ENCODE measurements at regions not wholly inside any gene's neighbourhood (a gene's known extent, or its start where the extent isn't known, plus 50 kb on each side); places are given as distances from the start of the nearest gene placed in this dataset.

DNA sequence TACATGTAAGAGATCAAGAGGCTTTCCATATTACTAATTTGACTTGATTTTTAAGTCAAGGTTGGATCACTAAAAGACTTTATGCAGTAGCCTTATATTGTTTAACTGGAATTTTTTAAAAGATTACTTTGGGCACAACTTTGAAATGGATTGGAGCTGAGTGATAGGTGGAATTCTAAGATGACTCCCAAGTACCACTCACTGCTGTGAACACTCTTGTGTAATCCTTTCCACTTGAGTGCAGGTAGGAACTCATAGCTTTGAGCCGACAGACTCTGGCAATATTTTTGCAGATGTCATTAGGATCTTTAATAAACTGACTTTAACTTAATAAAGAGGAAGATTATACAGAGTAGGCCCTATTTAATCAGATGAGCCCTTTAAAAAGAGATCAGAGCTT is 831.1 kb upstream of the NCAM2 start:
- TF ChIP-seq, protein P1, sequence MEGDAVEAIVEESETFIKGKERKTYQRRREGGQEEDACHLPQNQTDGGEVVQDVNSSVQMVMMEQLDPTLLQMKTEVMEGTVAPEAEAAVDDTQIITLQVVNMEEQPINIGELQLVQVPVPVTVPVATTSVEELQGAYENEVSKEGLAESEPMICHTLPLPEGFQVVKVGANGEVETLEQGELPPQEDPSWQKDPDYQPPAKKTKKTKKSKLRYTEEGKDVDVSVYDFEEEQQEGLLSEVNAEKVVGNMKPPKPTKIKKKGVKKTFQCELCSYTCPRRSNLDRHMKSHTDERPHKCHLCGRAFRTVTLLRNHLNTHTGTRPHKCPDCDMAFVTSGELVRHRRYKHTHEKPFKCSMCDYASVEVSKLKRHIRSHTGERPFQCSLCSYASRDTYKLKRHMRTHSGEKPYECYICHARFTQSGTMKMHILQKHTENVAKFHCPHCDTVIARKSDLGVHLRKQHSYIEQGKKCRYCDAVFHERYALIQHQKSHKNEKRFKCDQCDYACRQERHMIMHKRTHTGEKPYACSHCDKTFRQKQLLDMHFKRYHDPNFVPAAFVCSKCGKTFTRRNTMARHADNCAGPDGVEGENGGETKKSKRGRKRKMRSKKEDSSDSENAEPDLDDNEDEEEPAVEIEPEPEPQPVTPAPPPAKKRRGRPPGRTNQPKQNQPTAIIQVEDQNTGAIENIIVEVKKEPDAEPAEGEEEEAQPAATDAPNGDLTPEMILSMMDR (IDR thresholded peaks at IDR 0.05 in 8 of 11, conservative IDR thresholded peaks at IDR 0.05 in 3 of 11) = no peak
- TF ChIP-seq POLR2AphosphoS5 (IDR thresholded peaks at IDR 0.05) (no peak), POLR2A (IDR thresholded peaks at IDR 0.05) (no peak)
